Tibial nerve (tissue), 3 donors: ENCODE measurements at regions not wholly inside any gene's neighbourhood (a gene's known extent, or its start where the extent isn't known, plus 50 kb on each side); places are given as distances from the start of the nearest gene placed in this dataset.

Experiments used
- POLR2A ChIP-seq, 2 donors: fragments of 450-650 bp; IDR thresholded peaks; one replicate each; pipeline ENCODE4 v1.6.1; 2017; ENCODE audit warnings: antibody characterized with exemption in 2 of 2, mild to moderate bottlenecking in 2 of 2, moderate library complexity in 2 of 2
- TF ChIP-seq, protein P1 (sequence below), 5 experiments: fragments of 200-600 bp in 3 of 5; fragments of 450-650 bp in 2 of 5; sonication (generic) in 3 of 5; IDR thresholded peaks; one replicate each; pipeline ENCODE4 v1.5.1; 2016 to 2019; ENCODE audit warnings: antibody characterized with exemption in 5 of 5, mild to moderate bottlenecking in 3 of 5, moderate library complexity in 2 of 5

DNA sequence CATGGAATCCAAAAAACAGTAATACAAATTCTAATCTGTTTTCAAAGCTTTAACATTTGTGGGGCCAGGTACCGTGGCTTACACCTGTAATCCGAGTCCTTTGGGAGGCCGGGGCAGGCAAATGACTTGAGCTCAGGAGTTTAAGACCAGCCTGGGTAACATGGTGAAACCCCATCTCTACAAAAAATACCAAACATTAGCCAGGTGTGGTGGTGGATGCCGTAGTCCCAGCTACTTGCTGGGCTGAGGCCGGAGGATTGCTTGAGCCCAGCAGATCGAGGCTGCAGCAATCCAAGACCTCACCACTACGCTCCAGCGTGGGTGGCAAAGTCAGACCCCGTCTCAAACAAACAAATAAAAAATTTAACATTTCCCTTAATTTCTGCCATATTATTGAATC lies 74.3 kb upstream of the SALL3 start:
- no peak for TF ChIP-seq POLR2A (IDR thresholded peaks at IDR 0.05)
- TF ChIP-seq, protein P1, sequence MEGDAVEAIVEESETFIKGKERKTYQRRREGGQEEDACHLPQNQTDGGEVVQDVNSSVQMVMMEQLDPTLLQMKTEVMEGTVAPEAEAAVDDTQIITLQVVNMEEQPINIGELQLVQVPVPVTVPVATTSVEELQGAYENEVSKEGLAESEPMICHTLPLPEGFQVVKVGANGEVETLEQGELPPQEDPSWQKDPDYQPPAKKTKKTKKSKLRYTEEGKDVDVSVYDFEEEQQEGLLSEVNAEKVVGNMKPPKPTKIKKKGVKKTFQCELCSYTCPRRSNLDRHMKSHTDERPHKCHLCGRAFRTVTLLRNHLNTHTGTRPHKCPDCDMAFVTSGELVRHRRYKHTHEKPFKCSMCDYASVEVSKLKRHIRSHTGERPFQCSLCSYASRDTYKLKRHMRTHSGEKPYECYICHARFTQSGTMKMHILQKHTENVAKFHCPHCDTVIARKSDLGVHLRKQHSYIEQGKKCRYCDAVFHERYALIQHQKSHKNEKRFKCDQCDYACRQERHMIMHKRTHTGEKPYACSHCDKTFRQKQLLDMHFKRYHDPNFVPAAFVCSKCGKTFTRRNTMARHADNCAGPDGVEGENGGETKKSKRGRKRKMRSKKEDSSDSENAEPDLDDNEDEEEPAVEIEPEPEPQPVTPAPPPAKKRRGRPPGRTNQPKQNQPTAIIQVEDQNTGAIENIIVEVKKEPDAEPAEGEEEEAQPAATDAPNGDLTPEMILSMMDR (IDR thresholded peaks at IDR 0.05), result no peak
